Mesothelial cell of epicardium (in vitro differentiated cells): ENCODE measurements at regions not wholly inside any gene's neighbourhood (a gene's known extent, or its start where the extent isn't known, plus 50 kb on each side); places are given as distances from the start of the nearest gene placed in this dataset.
"Not testable (repeated sequence)": the region's sequence is repeated elsewhere in the genome, so short reads cannot be mapped to it uniquely, and the experiment has no call there.

ENCODE experiments used
- DNase-seq, 2 experiments: peaks; one replicate each; pipeline ENCODE4 v3.0.0; 2021; ENCODE audit warnings: low spot score in 2 of 2; ENCODE audit not compliant: unreplicated experiment in 2 of 2
- H3K27ac Mint-ChIP-seq: 2 replicates; pipeline ENCODE4 v1.8.0; 2021; ENCODE audit warnings: mixed read lengths
- H3K27me3 Mint-ChIP-seq: 2 replicates; pipeline ENCODE4 v1.8.0; 2021; ENCODE audit warnings: low read depth, mixed read lengths
- H3K36me3 Mint-ChIP-seq: 2 replicates; pipeline ENCODE4 v1.8.0; 2021; ENCODE audit warnings: mixed read lengths
- H3K4me1 Mint-ChIP-seq: 2 replicates; pipeline ENCODE4 v1.8.0; 2021; ENCODE audit warnings: mixed read lengths
- H3K4me3 Mint-ChIP-seq: 2 replicates; pipeline ENCODE4 v1.8.0; 2021; ENCODE audit warnings: mild to moderate bottlenecking, moderate library complexity, mixed read lengths
- H3K9me3 Mint-ChIP-seq: 2 replicates; pipeline ENCODE4 v1.8.0; 2021; ENCODE audit warnings: mixed read lengths
- CTCF ChIP-seq: fragments of 200-600 bp; sonication (generic); IDR thresholded peaks from one replicate; pipeline ENCODE4 v1.5.0; 2021; ENCODE audit warnings: antibody characterized with exemption; ENCODE audit not compliant: unreplicated experiment

GRCh38 chr3:74214286-74214685 is 400.2 kb downstream of the CNTN3 start:
- H3K27me3 Mint-ChIP-seq: peaks cover 1% of the 10 kb centered on the region
- H3K9me3 Mint-ChIP-seq: no peaks in the 10 kb centered on the region
- no peaks in the 10 kb centered on the region for H3K36me3 Mint-ChIP-seq
- TF ChIP-seq CTCF: no peak
- DNase-seq: no peak
- H3K4me1 Mint-ChIP-seq: no peaks in the 10 kb centered on the region
- no peak overlapping the region for H3K27ac Mint-ChIP-seq
- no peak overlapping the region for H3K4me3 Mint-ChIP-seq

GRCh38 chr3:74210739-74211138 is 403.7 kb downstream of the CNTN3 start:
- Mint-ChIP-seq H3K4me1 (peaks cover 2% of the 10 kb centered on the region), H3K27me3 (no peaks in the 10 kb centered on the region), H3K36me3 (no peaks in the 10 kb centered on the region), H3K9me3 (no peaks in the 10 kb centered on the region), H3K4me3 (no peak overlapping the region), H3K27ac (no peak overlapping the region)
- no peak for TF ChIP-seq CTCF
- DNase-seq: no peak

GRCh38 chr3:74200952-74201351 is 413.5 kb downstream of the CNTN3 start:
- Mint-ChIP-seq H3K36me3 (no peaks in the 10 kb centered on the region), H3K4me1 (no peaks in the 10 kb centered on the region), H3K27ac (no peak overlapping the region), H3K4me3 (no peak overlapping the region), H3K9me3 (peaks cover 16% of the 10 kb centered on the region), H3K27me3 (peaks cover 4% of the 10 kb centered on the region)
- TF ChIP-seq CTCF: no peak
- no peak for DNase-seq

- not testable (repeated sequence) for H3K36me3 Mint-ChIP-seq, H3K27me3 Mint-ChIP-seq
These were observed 435.8 kb downstream of the CNTN3 start for GRCh38 chr3:74178664-74179063.

GRCh38 chr3:74173090-74173489 is 441.4 kb downstream of the CNTN3 start:
- Mint-ChIP-seq H3K4me1 (no peaks in the 10 kb centered on the region), H3K27ac (no peak overlapping the region), H3K4me3 (no peak overlapping the region), H3K9me3 (peaks cover 2% of the 10 kb centered on the region), H3K36me3 (no peaks in the 10 kb centered on the region), H3K27me3 (no peaks in the 10 kb centered on the region)
- DNase-seq: no peak
- TF ChIP-seq CTCF: no peak

More at GRCh38 chr3:74178664-74179063, 435.8 kb downstream of the CNTN3 start:
- peaks cover 24% of the 10 kb centered on the region for H3K9me3 Mint-ChIP-seq
- not testable (repeated sequence) for H3K27ac Mint-ChIP-seq, H3K4me1 Mint-ChIP-seq, H3K4me3 Mint-ChIP-seq, DNase-seq

GRCh38 chr3:74167926-74168325 is 446.5 kb downstream of the CNTN3 start:
- H3K27ac Mint-ChIP-seq: no peak overlapping the region
- no peak overlapping the region for H3K4me3 Mint-ChIP-seq
- H3K9me3 Mint-ChIP-seq: peaks cover 6% of the 10 kb centered on the region
- H3K27me3 Mint-ChIP-seq: peaks cover 1% of the 10 kb centered on the region
- DNase-seq: no peak
- H3K4me1 Mint-ChIP-seq: no peaks in the 10 kb centered on the region
- no peak for TF ChIP-seq CTCF
- H3K36me3 Mint-ChIP-seq: peaks cover 1% of the 10 kb centered on the region
